Uterus (tissue), 2 donors: ENCODE measurements at regions not wholly inside any gene's neighbourhood (a gene's known extent, or its start where the extent isn't known, plus 50 kb on each side); places are given as distances from the start of the nearest gene placed in this dataset.

Experiments used
- CTCF ChIP-seq, 4 experiments: fragments of 200-600 bp in 2 of 4; fragments of 450-650 bp in 2 of 4; sonication (generic) in 2 of 4; IDR thresholded peaks; one replicate each; pipeline ENCODE4 v1.5.1; 2016 to 2019; ENCODE audit warnings: antibody characterized with exemption in 4 of 4, mild to moderate bottlenecking in 2 of 4, moderate library complexity in 1 of 4
- POLR2A ChIP-seq, 2 donors: fragments of 450-650 bp; IDR thresholded peaks; one replicate each; pipeline ENCODE4 v1.6.1; 2016; ENCODE audit warnings: antibody characterized with exemption in 2 of 2, mild to moderate bottlenecking in 1 of 2, moderate library complexity in 1 of 2

DNA sequence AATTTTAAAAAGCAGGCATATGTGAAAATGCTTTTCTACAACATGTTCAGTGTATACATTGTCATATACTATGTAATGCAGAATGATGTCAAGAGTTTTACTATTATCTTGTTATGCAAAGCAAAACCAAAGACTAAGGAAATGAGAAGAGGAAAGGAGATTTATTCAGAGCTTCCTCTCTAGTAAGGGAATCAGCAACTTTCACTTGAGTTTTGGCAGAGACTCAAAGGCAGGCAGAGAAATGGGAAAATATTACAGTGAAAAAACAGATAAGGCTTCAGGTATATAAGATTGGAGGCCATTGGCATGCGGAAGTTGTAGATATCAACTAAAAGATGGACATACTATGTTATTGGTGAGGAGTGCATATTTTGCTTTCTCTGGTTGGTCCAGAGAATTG is 512.0 kb upstream of the PCDH20 start:
- TF ChIP-seq POLR2A (IDR thresholded peaks at IDR 0.05) (no peak), CTCF (IDR thresholded peaks at IDR 0.05) (no peak)
